ENCODE measurements at regions not wholly inside any gene's neighbourhood (a gene's known extent, or its start where the extent isn't known, plus 50 kb on each side); places are given as distances from the start of the nearest gene placed in this dataset.
A peak's percentile ranks its signal among the peaks of the same experiment; 100 is the strongest.

DNA sequence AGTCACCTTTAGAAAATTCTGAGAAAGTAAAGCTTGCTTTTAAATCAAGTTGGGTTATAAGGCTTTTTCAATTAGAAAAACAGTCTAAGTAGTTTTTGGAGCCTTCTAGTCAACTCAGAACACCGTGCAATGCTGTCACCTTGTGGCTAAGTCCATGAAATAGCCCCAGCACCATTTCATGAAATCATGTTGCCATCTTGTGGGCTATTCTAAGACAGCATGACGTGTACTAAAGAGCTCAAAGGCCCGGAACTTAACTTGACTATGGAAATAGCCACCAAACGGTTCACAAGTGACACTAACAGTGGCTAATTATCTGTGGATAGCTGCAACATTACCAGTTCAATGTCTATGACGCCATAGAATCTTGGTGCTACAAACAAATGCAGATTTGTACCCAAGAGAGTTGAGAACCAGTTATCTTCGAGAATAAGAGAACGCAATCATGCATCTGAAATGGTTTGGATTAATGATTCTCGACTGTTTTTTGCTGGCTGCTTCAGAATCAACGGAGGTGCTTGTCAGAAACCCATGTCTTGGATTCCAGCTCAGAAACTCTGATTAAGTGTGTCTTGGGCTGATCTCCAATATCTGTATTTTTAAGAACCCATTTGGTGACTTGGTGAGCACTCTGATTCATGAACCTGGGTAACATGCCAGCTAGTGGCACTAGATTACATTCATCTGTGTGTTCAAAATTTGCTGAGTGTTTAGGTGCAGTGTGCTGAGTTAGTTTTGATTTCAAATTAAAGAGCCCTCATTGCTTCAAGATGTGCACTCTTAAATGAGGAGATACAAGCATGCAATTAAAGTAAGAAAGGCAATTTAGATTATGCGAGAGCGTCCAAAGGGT lies 111.2 kb upstream of the MCTP2 start:
- TF ChIP-seq, protein P1, sequence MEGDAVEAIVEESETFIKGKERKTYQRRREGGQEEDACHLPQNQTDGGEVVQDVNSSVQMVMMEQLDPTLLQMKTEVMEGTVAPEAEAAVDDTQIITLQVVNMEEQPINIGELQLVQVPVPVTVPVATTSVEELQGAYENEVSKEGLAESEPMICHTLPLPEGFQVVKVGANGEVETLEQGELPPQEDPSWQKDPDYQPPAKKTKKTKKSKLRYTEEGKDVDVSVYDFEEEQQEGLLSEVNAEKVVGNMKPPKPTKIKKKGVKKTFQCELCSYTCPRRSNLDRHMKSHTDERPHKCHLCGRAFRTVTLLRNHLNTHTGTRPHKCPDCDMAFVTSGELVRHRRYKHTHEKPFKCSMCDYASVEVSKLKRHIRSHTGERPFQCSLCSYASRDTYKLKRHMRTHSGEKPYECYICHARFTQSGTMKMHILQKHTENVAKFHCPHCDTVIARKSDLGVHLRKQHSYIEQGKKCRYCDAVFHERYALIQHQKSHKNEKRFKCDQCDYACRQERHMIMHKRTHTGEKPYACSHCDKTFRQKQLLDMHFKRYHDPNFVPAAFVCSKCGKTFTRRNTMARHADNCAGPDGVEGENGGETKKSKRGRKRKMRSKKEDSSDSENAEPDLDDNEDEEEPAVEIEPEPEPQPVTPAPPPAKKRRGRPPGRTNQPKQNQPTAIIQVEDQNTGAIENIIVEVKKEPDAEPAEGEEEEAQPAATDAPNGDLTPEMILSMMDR (IDR thresholded peaks at IDR 0.05; ENCODE audit: poor library complexity): peak; percentile 99
- no peak for TF ChIP-seq EZH2 (IDR thresholded peaks at IDR 0.05; ENCODE audit: borderline replicate concordance)

All from hepatocyte (in vitro differentiated cells).